ENCODE measurements at regions not wholly inside any gene's neighbourhood (a gene's known extent, or its start where the extent isn't known, plus 50 kb on each side); places are given as distances from the start of the nearest gene placed in this dataset.

DNA sequence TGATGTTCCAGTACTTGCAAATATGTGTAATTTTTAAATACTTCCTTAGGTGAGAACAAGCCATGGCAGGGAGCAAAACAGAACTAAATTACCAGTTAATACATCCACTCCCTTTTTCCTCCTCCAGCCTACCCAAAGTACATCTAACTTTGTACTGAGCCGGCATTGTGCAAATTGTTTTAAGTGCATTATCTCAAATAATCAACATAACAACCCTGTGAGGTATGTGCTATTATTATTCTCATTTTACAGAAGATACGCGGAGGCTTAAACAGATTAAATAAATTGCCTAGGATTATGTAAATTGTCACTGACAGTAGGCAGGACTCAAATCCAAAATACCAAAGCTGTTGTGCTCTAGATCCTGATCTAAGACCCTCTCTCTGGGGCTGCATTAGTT, 55.5 kb upstream of the KLF4 start:
- no peaks in the 10 kb centered on the region for H3K79me1 ChIP-seq (ENCODE audit: low read depth in 1 of 2, low read length in 2 of 2)
- H3K4ac ChIP-seq (ENCODE audit: low read depth, low read length): no peak overlapping the region
- no peak overlapping the region for H3K56ac ChIP-seq (ENCODE audit: extremely low read depth, insufficient read depth, low read length)
- DNase-seq (no peak), ATAC-seq (ENCODE audit: low read depth) (no peak)
- WGBS, 2 experiments (ENCODE audit: extremely low coverage in 2 of 2, insufficient read length in 1 of 2): no CpG with 5 or more reads among the region's 3 CpGs
- no peaks in the 10 kb centered on the region for H3K9me3 ChIP-seq (ENCODE audit: control insufficient read depth, insufficient read depth, low read length)
- H3K27ac ChIP-seq (ENCODE audit: insufficient read depth, low read length): no peak overlapping the region
- no peak overlapping the region for H4K8ac ChIP-seq (ENCODE audit: low read depth in 2 of 2, low read length in 2 of 2)
- H3K14ac ChIP-seq (replicated peaks; ENCODE audit: low read depth, low read length): no peak overlapping the region
- H2AFZ ChIP-seq (replicated peaks; ENCODE audit: low read length, poor library complexity): no peak overlapping the region
- H3K27me3 ChIP-seq (ENCODE audit: control insufficient read depth, insufficient read depth, low read length): no peaks in the 10 kb centered on the region
- H4K5ac ChIP-seq (ENCODE audit: low read depth, low read length): no peak overlapping the region
- H2BK5ac ChIP-seq (ENCODE audit: low read depth, low read length, poor library complexity, severe bottlenecking): no peak overlapping the region
- ChIA-PET CTCF (no interaction called here), POLR2A (ENCODE audit: unreplicated experiment) (no interaction called here)
- no peak overlapping the region for H2AK9ac ChIP-seq (replicated peaks; ENCODE audit: low read depth, low read length, poor library complexity)
- H3K4me1 ChIP-seq (ENCODE audit: control insufficient read depth, insufficient read depth, low read length): peaks cover 14% of the 10 kb centered on the region
- intact Hi-C loops (cut with micrococcal nuclease) (loop anchor here (5.0 kb wide), 1 partner anchor 187 kb away; no protein-coding TSS in a partner anchor), dilution Hi-C loops (cut with HindIII; ENCODE audit: low sequenced_read_pairs, unreplicated experiment) (no loop called here), in situ Hi-C loops (cut with MboI; ENCODE audit: low sequenced_read_pairs) (no loop called here)
- H3K9me1 ChIP-seq (ENCODE audit: insufficient read depth, low read length): peaks cover 6% of the 10 kb centered on the region; the same call in 1 of the 2 replicates
- H3K4me2 ChIP-seq (ENCODE audit: low read depth, low read length): no peak overlapping the region
- no peaks in the 10 kb centered on the region for H4K20me1 ChIP-seq (ENCODE audit: insufficient read depth, low read length)
- H3K9ac ChIP-seq (ENCODE audit: low read depth, low read length): no peak overlapping the region
- H3K18ac ChIP-seq (ENCODE audit: low read depth, low read length): no peak overlapping the region
- no peak overlapping the region for H3K23ac ChIP-seq (ENCODE audit: low read depth, low read length)
- H2BK20ac ChIP-seq (ENCODE audit: low read depth, low read length): no peak overlapping the region
- no peak overlapping the region for H3K4me3 ChIP-seq (ENCODE audit: insufficient read depth, low read depth, low read length)
- H2BK120ac ChIP-seq (ENCODE audit: low read depth, low read length): no peak overlapping the region
- TF ChIP-seq POLR2A (IDR thresholded peaks at IDR 0.05; ENCODE audit: low read depth, low read length): no peak
- TF ChIP-seq NFE2L2 (IDR thresholded peaks at IDR 0.05; ENCODE audit: low read depth, low read length): no peak
- TF ChIP-seq ELK1 (IDR thresholded peaks at IDR 0.05; ENCODE audit: borderline replicate concordance, low read depth, low read length): no peak
- no peak for TF ChIP-seq RFX5 (IDR thresholded peaks at IDR 0.05; ENCODE audit: low read depth, low read length)
- TF ChIP-seq SMC3 (IDR thresholded peaks at IDR 0.05; ENCODE audit: low read depth, low read length): no peak
- no peak for TF ChIP-seq MXI1 (IDR thresholded peaks at IDR 0.05; ENCODE audit: borderline replicate concordance, low read depth, low read length)
- TF ChIP-seq, protein P1, sequence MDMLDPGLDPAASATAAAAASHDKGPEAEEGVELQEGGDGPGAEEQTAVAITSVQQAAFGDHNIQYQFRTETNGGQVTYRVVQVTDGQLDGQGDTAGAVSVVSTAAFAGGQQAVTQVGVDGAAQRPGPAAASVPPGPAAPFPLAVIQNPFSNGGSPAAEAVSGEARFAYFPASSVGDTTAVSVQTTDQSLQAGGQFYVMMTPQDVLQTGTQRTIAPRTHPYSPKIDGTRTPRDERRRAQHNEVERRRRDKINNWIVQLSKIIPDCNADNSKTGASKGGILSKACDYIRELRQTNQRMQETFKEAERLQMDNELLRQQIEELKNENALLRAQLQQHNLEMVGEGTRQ (IDR thresholded peaks at IDR 0.05; ENCODE audit: low read depth, low read length): no peak
- TF ChIP-seq MAZ (IDR thresholded peaks at IDR 0.05; ENCODE audit: borderline replicate concordance, low read depth, low read length): no peak
- no peak for TF ChIP-seq BHLHE40 (IDR thresholded peaks at IDR 0.05; ENCODE audit: low read depth, low read length)
- TF ChIP-seq FOS (IDR thresholded peaks at IDR 0.05; ENCODE audit: low read depth, low read length): no peak
- no peak for TF ChIP-seq CHD1 (IDR thresholded peaks at IDR 0.05; ENCODE audit: low read depth, low read length)
- TF ChIP-seq, protein P2, sequence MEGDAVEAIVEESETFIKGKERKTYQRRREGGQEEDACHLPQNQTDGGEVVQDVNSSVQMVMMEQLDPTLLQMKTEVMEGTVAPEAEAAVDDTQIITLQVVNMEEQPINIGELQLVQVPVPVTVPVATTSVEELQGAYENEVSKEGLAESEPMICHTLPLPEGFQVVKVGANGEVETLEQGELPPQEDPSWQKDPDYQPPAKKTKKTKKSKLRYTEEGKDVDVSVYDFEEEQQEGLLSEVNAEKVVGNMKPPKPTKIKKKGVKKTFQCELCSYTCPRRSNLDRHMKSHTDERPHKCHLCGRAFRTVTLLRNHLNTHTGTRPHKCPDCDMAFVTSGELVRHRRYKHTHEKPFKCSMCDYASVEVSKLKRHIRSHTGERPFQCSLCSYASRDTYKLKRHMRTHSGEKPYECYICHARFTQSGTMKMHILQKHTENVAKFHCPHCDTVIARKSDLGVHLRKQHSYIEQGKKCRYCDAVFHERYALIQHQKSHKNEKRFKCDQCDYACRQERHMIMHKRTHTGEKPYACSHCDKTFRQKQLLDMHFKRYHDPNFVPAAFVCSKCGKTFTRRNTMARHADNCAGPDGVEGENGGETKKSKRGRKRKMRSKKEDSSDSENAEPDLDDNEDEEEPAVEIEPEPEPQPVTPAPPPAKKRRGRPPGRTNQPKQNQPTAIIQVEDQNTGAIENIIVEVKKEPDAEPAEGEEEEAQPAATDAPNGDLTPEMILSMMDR (conservative IDR thresholded peaks at IDR 0.05; ENCODE audit: low read depth, low read length): no peak
- no peak for TF ChIP-seq RCOR1 (IDR thresholded peaks at IDR 0.05; ENCODE audit: insufficient replicate concordance, low read length)
- no peak for TF ChIP-seq RAD21 (IDR thresholded peaks at IDR 0.05; ENCODE audit: low read length)
- no peak for TF ChIP-seq MAFK (IDR thresholded peaks at IDR 0.05; ENCODE audit: low read depth, low read length)
- TF ChIP-seq CEBPB (IDR thresholded peaks at IDR 0.05; ENCODE audit: low read depth, low read length): no peak
- H2AK5ac ChIP-seq (ENCODE audit: low read depth, low read length): no peak overlapping the region
- no peaks in the 10 kb centered on the region for H3K36me3 ChIP-seq (ENCODE audit: control insufficient read depth, insufficient read depth, low read length)
- H4K91ac ChIP-seq (ENCODE audit: insufficient read depth, low read depth, low read length): no peak overlapping the region
- BruUV-seq (replicated peaks): no TSS peak
- H2BK15ac ChIP-seq (ENCODE audit: low read depth, low read length): no peak overlapping the region
